Left ventricle myocardium inferior (tissue), 1 donor: ENCODE measurements at regions not wholly inside any gene's neighbourhood (a gene's known extent, or its start where the extent isn't known, plus 50 kb on each side); places are given as distances from the start of the nearest gene placed in this dataset.

Source experiments
- DNase-seq: peaks from one replicate; pipeline ENCODE4 v3.0.0-alpha.2; 2020
- H3K27ac ChIP-seq: fragments of 200-600 bp; replicated peaks from 2 replicates; pipeline ENCODE4 v1.8.0; 2021
- H3K27me3 ChIP-seq: fragments of 200-600 bp; 2 replicates; pipeline ENCODE4 v1.8.0; 2021; ENCODE audit warnings: low read depth
- H3K36me3 ChIP-seq: fragments of 200-600 bp; 2 replicates; pipeline ENCODE4 v1.8.0; 2021
- H3K4me1 ChIP-seq: fragments of 200-600 bp; 2 replicates; pipeline ENCODE4 v1.8.0; 2021
- H3K4me3 ChIP-seq: fragments of 200-600 bp; 2 replicates; pipeline ENCODE4 v1.8.0; 2021; ENCODE audit warnings: mild to moderate bottlenecking, moderate library complexity
- H3K9me3 ChIP-seq: fragments of 200-600 bp; replicated peaks from 2 replicates; pipeline ENCODE4 v1.8.0; 2021
- intact Hi-C: fragments of 100-400 bp; cut with micrococcal nuclease; formaldehyde crosslinking; loops from one replicate; pipeline ENCODE4 v1.11.0; 2022
- TF ChIP-seq, protein P1 (sequence below): fragments of 200-600 bp; IDR thresholded peaks from 2 replicates; pipeline ENCODE4 v1.8.0; 2021; ENCODE audit warnings: antibody characterized with exemption, mild to moderate bottlenecking, borderline replicate concordance
- donor health status: DM: no; HTN: yes; CAD: no; lungs with severe emphysema.

DNA sequence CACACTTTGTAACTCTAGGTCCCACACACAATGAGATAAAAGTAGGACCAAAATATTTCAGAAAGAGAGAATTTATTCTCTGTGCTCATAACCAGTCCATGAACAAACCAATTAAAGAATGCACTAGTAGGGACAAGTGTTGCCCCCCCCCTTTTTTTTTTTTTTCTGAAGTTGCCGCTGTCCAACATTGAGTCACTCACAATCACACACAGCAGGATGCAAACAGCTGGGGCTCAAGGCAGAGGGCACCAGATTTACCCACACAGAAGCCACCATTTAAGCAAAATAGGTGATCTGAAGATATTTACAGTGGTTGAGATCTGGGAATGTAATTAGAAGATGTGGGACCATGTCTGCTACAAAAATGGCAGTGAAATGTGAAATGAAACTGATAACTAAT lies 850.9 kb upstream of the SLIT2 start:
- intact Hi-C loops = no loop called here
- no peaks in the 10 kb centered on the region for H3K4me1 ChIP-seq
- no peak for DNase-seq
- H3K27me3 ChIP-seq = no peaks in the 10 kb centered on the region
- TF ChIP-seq, protein P1, sequence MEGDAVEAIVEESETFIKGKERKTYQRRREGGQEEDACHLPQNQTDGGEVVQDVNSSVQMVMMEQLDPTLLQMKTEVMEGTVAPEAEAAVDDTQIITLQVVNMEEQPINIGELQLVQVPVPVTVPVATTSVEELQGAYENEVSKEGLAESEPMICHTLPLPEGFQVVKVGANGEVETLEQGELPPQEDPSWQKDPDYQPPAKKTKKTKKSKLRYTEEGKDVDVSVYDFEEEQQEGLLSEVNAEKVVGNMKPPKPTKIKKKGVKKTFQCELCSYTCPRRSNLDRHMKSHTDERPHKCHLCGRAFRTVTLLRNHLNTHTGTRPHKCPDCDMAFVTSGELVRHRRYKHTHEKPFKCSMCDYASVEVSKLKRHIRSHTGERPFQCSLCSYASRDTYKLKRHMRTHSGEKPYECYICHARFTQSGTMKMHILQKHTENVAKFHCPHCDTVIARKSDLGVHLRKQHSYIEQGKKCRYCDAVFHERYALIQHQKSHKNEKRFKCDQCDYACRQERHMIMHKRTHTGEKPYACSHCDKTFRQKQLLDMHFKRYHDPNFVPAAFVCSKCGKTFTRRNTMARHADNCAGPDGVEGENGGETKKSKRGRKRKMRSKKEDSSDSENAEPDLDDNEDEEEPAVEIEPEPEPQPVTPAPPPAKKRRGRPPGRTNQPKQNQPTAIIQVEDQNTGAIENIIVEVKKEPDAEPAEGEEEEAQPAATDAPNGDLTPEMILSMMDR = no peak
- no peaks in the 10 kb centered on the region for H3K36me3 ChIP-seq
- no peak overlapping the region for H3K4me3 ChIP-seq
- H3K9me3 ChIP-seq = peaks cover 6% of the 10 kb centered on the region
- no peak overlapping the region for H3K27ac ChIP-seq

DNA sequence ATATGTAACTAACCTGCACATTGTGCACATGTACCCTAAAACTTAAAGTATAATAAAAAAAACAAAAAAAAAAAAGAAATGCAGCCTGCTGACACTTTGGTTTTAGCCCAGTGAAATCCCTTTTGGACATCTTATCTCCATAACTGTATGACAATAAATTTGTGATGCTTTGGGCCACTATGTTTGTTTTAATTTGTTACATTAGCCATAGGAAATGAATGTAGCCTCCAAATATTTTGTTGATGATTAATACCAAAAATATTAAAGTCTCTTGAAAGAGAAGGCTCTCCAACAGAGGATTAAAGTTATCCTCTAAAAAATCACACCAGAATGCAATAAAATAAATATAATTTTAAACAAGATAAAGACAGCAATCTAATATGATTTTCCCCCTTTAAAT lies 852.7 kb upstream of the SLIT2 start:
- peaks cover 9% of the 10 kb centered on the region for H3K9me3 ChIP-seq
- no peaks in the 10 kb centered on the region for H3K36me3 ChIP-seq
- DNase-seq = no peak
- H3K27me3 ChIP-seq = no peaks in the 10 kb centered on the region
- no peak overlapping the region for H3K4me3 ChIP-seq
- TF ChIP-seq, protein P1 = no peak
- H3K27ac ChIP-seq = no peak overlapping the region
- intact Hi-C loops = no loop called here
- no peaks in the 10 kb centered on the region for H3K4me1 ChIP-seq

DNA sequence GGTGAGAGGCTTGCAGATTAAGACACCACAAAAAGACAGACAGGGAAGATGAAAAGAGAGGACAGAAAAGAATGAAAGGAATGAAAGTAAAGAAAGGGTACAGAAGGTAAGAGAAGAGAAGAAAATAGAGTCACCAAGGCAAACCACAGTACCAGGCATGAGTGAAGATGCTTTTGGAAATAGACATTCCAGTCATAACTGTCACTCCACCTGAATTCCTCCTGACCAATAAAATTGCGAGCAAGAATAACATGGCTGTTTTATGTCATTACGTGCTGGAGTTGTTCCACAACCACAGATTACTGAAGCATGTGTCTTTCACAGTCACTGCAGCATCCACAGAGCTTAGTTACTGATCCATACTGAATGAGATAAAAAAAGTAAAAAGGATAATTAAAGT lies 864.9 kb upstream of the SLIT2 start:
- no peak overlapping the region for H3K27ac ChIP-seq
- H3K4me3 ChIP-seq = no peak overlapping the region
- no peaks in the 10 kb centered on the region for H3K4me1 ChIP-seq
- intact Hi-C loops = no loop called here
- no peaks in the 10 kb centered on the region for H3K36me3 ChIP-seq
- DNase-seq = no peak
- H3K27me3 ChIP-seq = no peaks in the 10 kb centered on the region
- TF ChIP-seq, protein P1 = no peak
- H3K9me3 ChIP-seq = peaks cover 10% of the 10 kb centered on the region

DNA sequence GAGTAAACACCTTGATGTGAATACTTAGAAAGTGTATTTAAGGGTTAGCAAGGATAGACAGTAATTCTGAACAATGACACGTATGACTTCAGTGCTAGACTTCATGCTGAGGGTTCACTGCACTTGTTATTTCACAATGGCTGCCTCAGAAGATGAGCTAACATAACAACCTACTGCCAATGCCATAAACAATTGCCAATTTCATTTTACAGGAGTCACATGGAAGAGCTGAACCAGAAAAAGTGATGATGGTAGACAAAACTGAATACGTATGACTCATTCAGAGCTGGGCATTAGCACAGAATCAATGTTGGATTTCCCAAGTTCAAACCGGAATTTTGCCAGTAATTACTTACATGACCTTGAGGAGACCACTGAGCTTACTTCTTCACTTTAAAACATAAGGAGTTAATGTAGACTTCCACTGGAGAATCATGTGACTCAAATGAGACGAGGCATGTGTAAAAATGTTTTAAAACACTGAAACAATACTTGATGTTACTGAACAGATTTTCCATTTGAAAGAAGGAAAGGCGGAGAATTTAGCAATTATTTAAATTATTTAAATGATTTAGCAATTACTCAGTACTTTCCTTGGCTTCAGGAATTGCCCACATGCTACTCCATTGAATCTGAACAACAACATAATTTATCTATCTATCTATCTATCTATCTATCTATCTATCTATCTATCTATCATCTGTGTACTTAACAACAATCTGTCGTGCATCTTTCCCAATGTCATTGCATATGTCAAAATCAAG lies 868.5 kb upstream of the SLIT2 start:
- intact Hi-C loops = no loop called here

DNA sequence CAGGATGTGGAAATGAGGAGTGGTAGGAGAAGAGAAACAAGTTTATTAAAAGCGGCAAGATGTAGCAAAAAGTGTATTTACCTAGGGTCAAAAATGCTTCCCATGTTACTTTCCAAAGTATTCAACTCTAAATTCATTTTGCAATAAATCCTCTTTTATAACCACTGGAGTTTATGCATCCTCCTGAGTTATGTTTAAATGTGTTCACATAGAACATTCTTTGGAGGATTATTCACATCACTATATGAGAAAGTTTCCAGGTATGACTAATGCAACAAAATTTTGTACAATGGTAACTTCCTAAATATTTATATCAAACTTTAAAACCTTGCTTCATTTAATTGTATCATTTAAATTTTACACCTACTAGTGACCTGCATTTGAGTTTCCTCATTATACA lies 870.6 kb upstream of the SLIT2 start:
- H3K27ac ChIP-seq = no peak overlapping the region
- no peaks in the 10 kb centered on the region for H3K27me3 ChIP-seq
- no peak for DNase-seq
- H3K36me3 ChIP-seq = no peaks in the 10 kb centered on the region
- intact Hi-C loops = no loop called here
- no peaks in the 10 kb centered on the region for H3K4me1 ChIP-seq
- no peaks in the 10 kb centered on the region for H3K9me3 ChIP-seq
- TF ChIP-seq, protein P1 = no peak
- H3K4me3 ChIP-seq = no peak overlapping the region

More for the DNA sequence above, 868.5 kb upstream of the SLIT2 start:
- Histone ChIP-seq H3K36me3 (no peaks in the 10 kb centered on the region), H3K27ac (no peak overlapping the region), H3K4me1 (no peaks in the 10 kb centered on the region), H3K27me3 (no peaks in the 10 kb centered on the region), H3K4me3 (no peak overlapping the region), H3K9me3 (no peaks in the 10 kb centered on the region)
- DNase-seq = no peak
- TF ChIP-seq, protein P1 = no peak
